ENCODE measurements at regions not wholly inside any gene's neighbourhood (a gene's known extent, or its start where the extent isn't known, plus 50 kb on each side); places are given as distances from the start of the nearest gene placed in this dataset.
A peak's percentile ranks its signal among the peaks of the same experiment; 100 is the strongest.

GRCh38 chr7:25316366-25316765 lies 88.1 kb upstream of the NPVF start:
- DNase-seq: no peak

DNA sequence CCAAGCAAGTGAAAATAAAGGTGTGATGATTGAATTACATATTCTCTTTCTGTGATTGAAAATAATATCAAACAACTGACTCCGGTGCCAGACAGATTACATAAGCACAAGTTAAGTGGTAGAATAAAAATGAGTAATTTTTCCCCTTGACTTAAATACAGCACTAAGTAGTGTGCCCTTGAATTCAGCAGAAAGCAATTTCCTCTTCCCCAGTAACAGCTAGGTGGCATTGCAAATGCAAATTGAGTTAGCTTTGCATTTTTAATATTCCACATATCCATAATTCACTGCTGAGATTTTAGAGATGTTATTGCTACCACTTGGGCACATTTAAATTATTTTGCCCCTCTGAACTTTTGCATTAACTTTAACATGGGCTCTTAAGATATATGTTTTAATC lies 89.8 kb upstream of the NPVF start:
- DNase-seq: no peak

DNA sequence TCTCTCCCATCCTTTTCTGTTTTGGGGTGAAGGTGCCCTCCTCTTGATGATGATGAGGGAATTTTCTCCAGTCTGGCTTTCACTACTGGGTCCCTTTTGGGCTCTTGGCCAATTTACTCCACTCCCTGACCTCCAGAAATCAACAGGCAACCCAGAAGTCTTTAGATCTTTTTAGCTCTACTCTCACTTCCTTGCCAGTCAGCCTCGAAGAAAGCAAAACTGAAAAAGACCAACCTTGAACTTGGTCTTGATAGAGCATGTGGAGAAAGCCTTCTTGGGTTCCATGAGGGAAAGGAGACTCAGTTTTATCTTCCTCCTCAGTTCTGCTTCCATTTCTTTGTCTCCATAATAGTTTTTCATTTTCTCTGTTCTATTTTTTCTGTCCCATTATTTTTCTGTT lies 91.4 kb upstream of the NPVF start:
- DNase-seq: no peak

DNA sequence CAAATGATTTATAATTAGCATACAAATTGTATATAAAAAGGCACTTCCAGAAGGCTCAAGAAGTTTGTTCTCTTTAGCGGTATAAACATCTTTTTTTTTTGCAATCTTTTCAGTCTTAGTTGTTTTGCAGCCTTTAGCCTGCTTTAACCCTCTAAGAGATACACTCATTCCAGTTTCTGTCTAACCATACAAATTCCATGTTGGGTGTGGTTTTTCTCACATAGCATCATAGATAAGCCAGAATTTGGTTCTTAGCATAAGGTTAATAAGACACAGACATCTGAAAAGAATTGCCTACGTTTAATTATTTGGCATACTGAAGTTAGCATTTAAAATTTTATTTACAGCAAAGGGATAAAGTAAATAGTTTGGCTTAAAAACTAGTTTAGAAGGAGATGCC lies 92.5 kb upstream of the NPVF start:
- no peak for DNase-seq

- DNase-seq: no peak
These were observed 93.1 kb upstream of the NPVF start for GRCh38 chr7:25321424-25321823.

- no peak for DNase-seq
These were observed 94.2 kb upstream of the NPVF start for GRCh38 chr7:25322473-25322872.

GRCh38 chr7:25325186-25325757 lies 97.0 kb upstream of the NPVF start:
- no peak for DNase-seq

GRCh38 chr7:25326501-25327156 lies 98.3 kb upstream of the NPVF start:
- DNase-seq: no peak

DNA sequence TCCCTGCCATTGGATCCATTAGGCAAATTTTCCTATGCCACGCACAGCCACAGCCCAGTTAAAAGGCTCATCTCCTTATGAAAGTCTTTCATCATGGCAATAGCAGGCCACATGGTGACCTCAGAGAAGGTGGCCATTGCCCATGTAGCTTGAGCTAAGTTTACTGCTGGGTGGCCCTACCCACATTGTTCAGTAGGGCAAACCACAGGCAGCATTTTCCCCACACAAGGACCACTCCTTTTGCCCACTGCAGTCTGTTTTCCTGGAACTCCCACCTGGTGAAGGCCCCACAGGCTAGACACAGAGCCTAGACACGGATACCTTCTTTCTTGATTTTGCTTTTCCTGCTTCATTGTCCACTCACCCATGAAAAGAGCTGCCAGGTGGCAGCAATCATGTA lies 101.5 kb upstream of the NPVF start:
- DNase-seq: no peak

- DNase-seq: no peak
These were observed 105.1 kb upstream of the NPVF start for GRCh38 chr7:25333296-25333928.

- no peak for DNase-seq
These were observed 119.2 kb upstream of the NPVF start for GRCh38 chr7:25347360-25348066.

DNA sequence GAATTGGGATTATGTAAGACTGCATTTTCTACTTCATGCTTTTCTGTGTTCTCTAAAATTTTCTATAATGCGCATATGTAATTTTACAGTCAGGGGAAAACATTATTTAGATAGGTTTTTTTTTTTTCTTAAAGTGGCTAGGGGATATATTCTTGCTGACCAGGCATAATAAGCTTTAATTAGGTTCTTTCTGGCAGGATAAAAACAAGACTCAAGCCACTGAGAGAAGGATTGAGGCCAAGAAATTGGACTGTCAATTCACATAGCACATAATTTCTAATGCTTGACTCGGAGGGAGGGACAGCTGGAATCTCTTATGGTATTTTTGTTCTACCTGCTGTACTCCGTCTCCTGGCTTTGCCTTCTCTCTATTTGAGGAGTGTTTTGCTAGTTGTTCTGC lies 119.8 kb upstream of the NPVF start:
- no peak for DNase-seq

DNA sequence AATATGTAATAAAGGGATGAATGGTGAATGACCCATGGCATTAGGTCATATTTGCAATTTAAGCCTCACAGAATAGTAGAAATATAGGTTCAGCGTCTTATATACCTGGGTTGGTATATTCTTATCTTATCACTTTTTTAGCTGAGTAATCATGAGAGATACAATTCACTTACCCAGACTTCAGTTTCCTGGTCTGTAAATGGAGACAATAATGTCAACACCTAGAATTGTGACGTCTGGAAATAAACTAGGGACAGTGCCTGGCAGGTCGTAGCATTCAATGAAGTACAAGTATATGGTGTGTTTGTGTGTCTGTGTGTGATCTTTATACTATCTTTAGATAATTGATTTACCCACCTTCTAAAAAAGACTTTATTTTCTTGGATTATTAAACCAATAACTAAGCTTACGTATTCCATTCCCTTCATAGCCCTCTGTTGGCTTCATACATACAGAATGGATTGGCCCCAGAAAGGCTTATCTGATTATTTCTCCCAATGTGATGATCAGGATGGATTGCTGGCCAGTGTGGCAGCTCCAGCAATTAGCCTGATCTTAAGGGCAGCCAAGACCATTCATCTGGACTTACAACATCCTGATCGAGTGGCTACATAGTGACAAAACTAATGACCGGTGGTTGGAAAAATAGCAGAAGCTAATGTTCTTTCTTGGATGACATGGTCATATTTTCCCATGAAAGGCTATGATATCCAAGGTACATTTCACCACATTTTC lies 121.2 kb upstream of the NPVF start:
- DNase-seq: no peak

GRCh38 chr7:25350041-25350440 lies 121.8 kb upstream of the NPVF start:
- no peak for DNase-seq

- no peak for DNase-seq
These were observed 123.5 kb upstream of the NPVF start for GRCh38 chr7:25351761-25352160.

- DNase-seq: no peak
These were observed 124.9 kb upstream of the NPVF start for GRCh38 chr7:25353196-25353595.

- no peak for DNase-seq
These were observed 125.4 kb upstream of the NPVF start for GRCh38 chr7:25353732-25354131.

- DNase-seq: no peak
These were observed 128.4 kb upstream of the NPVF start for GRCh38 chr7:25356534-25357151.

DNA sequence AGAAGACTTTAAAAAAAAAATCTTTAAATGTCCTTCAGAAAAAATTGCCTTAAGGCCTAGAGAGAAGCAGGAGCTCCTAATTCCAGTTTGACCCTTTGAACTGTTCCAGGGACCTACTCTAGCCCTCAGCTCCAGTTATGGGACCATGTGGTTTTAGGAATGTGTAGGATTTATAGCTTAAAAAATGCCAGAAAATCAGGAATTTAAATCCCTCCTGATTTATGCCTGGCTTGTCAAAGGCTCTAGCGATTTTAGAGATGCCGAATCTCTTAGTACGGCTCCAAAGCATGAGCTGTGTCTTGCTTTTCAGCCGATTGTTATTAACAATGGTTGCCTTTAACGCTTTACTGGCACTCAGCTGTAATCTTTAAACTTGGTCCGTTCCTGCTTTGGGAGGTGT lies 130.6 kb upstream of the NPVF start:
- no peak for DNase-seq

- peak; percentile 85 for DNase-seq
These were observed 131.3 kb upstream of the NPVF start for GRCh38 chr7:25359471-25360059.

- peak; percentile 82 for DNase-seq
These were observed 132.2 kb upstream of the NPVF start for GRCh38 chr7:25360451-25360850.

DNA sequence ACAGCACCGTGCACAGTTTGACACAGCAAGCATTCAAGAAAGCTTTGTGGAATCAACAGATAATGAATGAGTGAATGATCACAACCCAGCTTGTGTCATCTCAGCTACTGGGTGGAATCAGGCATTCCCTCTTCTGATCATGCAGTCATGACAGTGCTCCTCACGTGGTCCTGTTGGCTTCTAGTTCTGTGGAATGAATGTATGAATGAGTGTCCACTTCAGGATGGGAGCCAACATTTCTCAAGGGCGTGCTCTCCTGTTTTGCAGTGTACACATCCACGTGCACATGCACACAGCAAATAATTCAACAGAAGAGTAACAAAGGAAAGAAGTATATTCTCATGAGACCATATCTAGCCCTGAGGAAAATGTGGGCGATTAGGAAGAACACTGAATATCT lies 133.1 kb upstream of the NPVF start:
- DNase-seq: no peak

- no peak for DNase-seq
These were observed 133.6 kb upstream of the NPVF start for GRCh38 chr7:25361863-25362262.
